Keratinocyte (primary cell): ENCODE measurements at regions not wholly inside any gene's neighbourhood (a gene's known extent, or its start where the extent isn't known, plus 50 kb on each side); places are given as distances from the start of the nearest gene placed in this dataset.

Source experiments
- CTCF ChIP-seq, 3 experiments: IDR thresholded peaks in 1 of 3; conservative IDR thresholded peaks in 1 of 3; optimal IDR thresholded peaks in 1 of 3; 2 replicates in 2 of 3; 3 replicates in 1 of 3; pipeline versions ENCODE3 to v1.5.1; 2011; ENCODE audit warnings: low read length in 3 of 3, mild to moderate bottlenecking in 3 of 3, moderate library complexity in 2 of 3, control low read depth in 1 of 3, inconsistent platforms in 1 of 3; ENCODE audit not compliant: insufficient read depth in 2 of 3; ENCODE audit errors: extremely low read depth in 1 of 3
- EZH2 ChIP-seq: IDR thresholded peaks from one replicate; pipeline ENCODE4 v1.6.1; 2012; ENCODE audit warnings: inconsistent platforms, mild to moderate bottlenecking, low read length, moderate library complexity

- TF ChIP-seq CTCF (optimal IDR thresholded peaks at IDR 0.05 in 1 of 3, IDR thresholded peaks at IDR 0.05 in 1 of 3, conservative IDR thresholded peaks at IDR 0.05 in 1 of 3; ENCODE audit: extremely low read depth in 1 of 3, insufficient read depth in 2 of 3, low read length in 3 of 3) = no peak
- no peak for TF ChIP-seq EZH2
Observed at GRCh38 chr3:154734468-154734867, 304.5 kb upstream of the GPR149 start.
